ENCODE measurements at regions not wholly inside any gene's neighbourhood (a gene's known extent, or its start where the extent isn't known, plus 50 kb on each side); places are given as distances from the start of the nearest gene placed in this dataset.

GRCh38 chr10:31157123-31158010, 125.7 kb upstream of the ZNF438 start:
- TF ChIP-seq POLR2A (IDR thresholded peaks at IDR 0.05; ENCODE audit: low read depth) (no peak), CTCF (IDR thresholded peaks at IDR 0.05) (no peak), EP300 (IDR thresholded peaks at IDR 0.05) (no peak), POLR2AphosphoS5 (IDR thresholded peaks at IDR 0.05) (no peak)

All from esophagus muscularis mucosa (tissue), 4 donors.